Natural killer cell (primary cell): ENCODE measurements at regions not wholly inside any gene's neighbourhood (a gene's known extent, or its start where the extent isn't known, plus 50 kb on each side); places are given as distances from the start of the nearest gene placed in this dataset.

Experiments used
- ATAC-seq, 3 donors: fragments of 150-1000 bp in 2 of 3; fragments of 200-7000 bp in 1 of 3; cut with Tn5 transposase; 1 replicate in 1 of 3; 2 replicates in 2 of 3; pipeline ENCODE4 v1.10.0; 2021; ENCODE audit warnings: mild to moderate bottlenecking in 2 of 3, moderate library complexity in 2 of 3
- DNase-seq, 2 donors: peaks; one replicate each; pipeline versions ENCODE4 v3.0.0 to v3.0.0-alpha.2; 2013 to 2021; ENCODE audit warnings: mixed read lengths in 1 of 2
- H3K27ac ChIP-seq: one replicate; pipeline ENCODE4 v1.5.1; 2013; ENCODE audit warnings: mild to moderate bottlenecking, low read length
- H3K27me3 ChIP-seq: one replicate; pipeline ENCODE4 v1.6.1; 2013; ENCODE audit warnings: low read length; ENCODE audit not compliant: control insufficient read depth, insufficient read depth
- H3K36me3 ChIP-seq: one replicate; pipeline ENCODE4 v1.6.1; 2013; ENCODE audit warnings: low read length; ENCODE audit not compliant: control insufficient read depth, insufficient read depth
- H3K4me1 ChIP-seq: one replicate; pipeline ENCODE4 v1.6.1; 2013; ENCODE audit warnings: low read length; ENCODE audit not compliant: control insufficient read depth, insufficient read depth
- H3K4me3 ChIP-seq: one replicate; pipeline ENCODE4 v1.5.1; 2013; ENCODE audit warnings: low read length
- H3K9me3 ChIP-seq: one replicate; pipeline ENCODE4 v1.6.1; 2013; ENCODE audit warnings: low read length; ENCODE audit not compliant: control insufficient read depth, insufficient read depth
- H3K27ac Mint-ChIP-seq, 2 donors: one replicate each; pipeline ENCODE4 v1.8.0; 2022; ENCODE audit warnings: mild to moderate bottlenecking in 2 of 2, mixed read lengths in 2 of 2, moderate library complexity in 1 of 2
- H3K27me3 Mint-ChIP-seq, 2 donors: one replicate each; pipeline ENCODE4 v1.8.0; 2022; ENCODE audit warnings: low read depth in 2 of 2, mixed read lengths in 2 of 2
- H3K36me3 Mint-ChIP-seq: one replicate; pipeline ENCODE4 v1.8.0; 2022; ENCODE audit warnings: mixed read lengths
- H3K4me1 Mint-ChIP-seq, 2 donors: one replicate each; pipeline ENCODE4 v1.8.0; 2022; ENCODE audit warnings: mixed read lengths in 2 of 2
- H3K4me3 Mint-ChIP-seq: one replicate; pipeline ENCODE4 v1.8.0; 2022; ENCODE audit warnings: mild to moderate bottlenecking, moderate library complexity, mixed read lengths
- H3K9me3 Mint-ChIP-seq, 2 donors: one replicate each; pipeline ENCODE4 v1.8.0; 2022; ENCODE audit warnings: mixed read lengths in 2 of 2
- WGBS: methylation state at CpG from one replicate; pipeline ENCODE4 v1.1.7; 2013; ENCODE audit warnings: missing lambda C conversion rate; ENCODE audit not compliant: insufficient coverage; 5-methylcytosine and 5-hydroxymethylcytosine counted together
- intact Hi-C: fragments of 100-400 bp; cut with micrococcal nuclease; formaldehyde crosslinking; loops from one replicate; pipeline ENCODE4 v1.14.2; 2022
- TF ChIP-seq, protein P1 (sequence below): fragments of 200-600 bp; IDR thresholded peaks from one replicate; pipeline ENCODE4 v1.8.0; 2022; ENCODE audit warnings: antibody characterized with exemption

DNA sequence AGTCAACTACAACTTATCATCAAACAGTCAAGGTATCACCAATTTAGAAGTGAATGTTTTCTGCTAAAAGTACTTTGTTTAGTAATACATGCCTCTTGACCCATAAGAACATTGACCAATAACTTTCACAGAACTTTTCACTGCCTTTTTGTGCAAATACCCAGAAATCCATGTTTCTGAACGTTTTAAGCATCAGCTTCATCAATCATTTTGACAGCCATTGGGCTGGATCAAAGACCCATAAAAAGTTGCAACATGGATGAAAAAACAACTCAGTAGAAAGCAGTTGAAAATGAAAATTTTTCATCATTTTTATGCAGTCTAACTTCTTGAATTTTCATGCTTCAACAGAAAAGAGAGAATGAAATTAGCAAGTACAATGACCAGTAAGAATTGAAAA, 466.7 kb downstream of the TRAM1L1 start:
- Mint-ChIP-seq H3K27me3 (no peaks in the 10 kb centered on the region), H3K27ac (no peak overlapping the region), H3K36me3 (peaks cover 7% of the 10 kb centered on the region), H3K4me3 (no peak overlapping the region), H3K9me3 (peaks cover 10 to 12% of the 10 kb centered on the region in 2 donors), H3K4me1 (no peaks in the 10 kb centered on the region)
- intact Hi-C loops = no loop called here
- 14% methylated on average over 1 of the region's 1 CpG for WGBS
- no peaks in the 10 kb centered on the region for H3K36me3 ChIP-seq
- no peak overlapping the region for H3K27ac ChIP-seq
- no peak overlapping the region for H3K4me3 ChIP-seq
- no peaks in the 10 kb centered on the region for H3K27me3 ChIP-seq
- no peak for DNase-seq
- no peaks in the 10 kb centered on the region for H3K9me3 ChIP-seq
- no peak for ATAC-seq
- no peaks in the 10 kb centered on the region for H3K4me1 ChIP-seq
- TF ChIP-seq, protein P1, sequence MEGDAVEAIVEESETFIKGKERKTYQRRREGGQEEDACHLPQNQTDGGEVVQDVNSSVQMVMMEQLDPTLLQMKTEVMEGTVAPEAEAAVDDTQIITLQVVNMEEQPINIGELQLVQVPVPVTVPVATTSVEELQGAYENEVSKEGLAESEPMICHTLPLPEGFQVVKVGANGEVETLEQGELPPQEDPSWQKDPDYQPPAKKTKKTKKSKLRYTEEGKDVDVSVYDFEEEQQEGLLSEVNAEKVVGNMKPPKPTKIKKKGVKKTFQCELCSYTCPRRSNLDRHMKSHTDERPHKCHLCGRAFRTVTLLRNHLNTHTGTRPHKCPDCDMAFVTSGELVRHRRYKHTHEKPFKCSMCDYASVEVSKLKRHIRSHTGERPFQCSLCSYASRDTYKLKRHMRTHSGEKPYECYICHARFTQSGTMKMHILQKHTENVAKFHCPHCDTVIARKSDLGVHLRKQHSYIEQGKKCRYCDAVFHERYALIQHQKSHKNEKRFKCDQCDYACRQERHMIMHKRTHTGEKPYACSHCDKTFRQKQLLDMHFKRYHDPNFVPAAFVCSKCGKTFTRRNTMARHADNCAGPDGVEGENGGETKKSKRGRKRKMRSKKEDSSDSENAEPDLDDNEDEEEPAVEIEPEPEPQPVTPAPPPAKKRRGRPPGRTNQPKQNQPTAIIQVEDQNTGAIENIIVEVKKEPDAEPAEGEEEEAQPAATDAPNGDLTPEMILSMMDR = no peak

DNA sequence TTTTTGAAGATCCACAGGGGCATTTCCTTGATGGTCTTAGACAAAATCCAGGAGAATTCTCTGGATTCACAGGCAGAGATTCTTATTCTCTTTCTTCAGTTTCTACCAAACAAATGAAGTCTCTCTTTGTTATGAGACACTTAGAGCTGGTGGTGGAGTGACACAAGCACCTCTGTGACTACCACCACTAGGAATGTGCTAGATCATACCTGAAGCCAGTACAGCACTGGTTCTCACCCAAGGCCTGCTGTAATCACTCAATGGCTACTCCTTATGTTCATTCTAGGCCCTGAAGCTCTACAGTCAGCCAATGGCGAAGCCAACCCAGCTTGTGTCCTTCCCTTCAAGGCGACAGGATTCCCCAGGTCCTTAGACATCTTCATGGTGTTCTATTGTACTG, 482.3 kb downstream of the TRAM1L1 start:
- no peaks in the 10 kb centered on the region for H3K4me1 ChIP-seq
- no peaks in the 10 kb centered on the region for H3K36me3 ChIP-seq
- H3K27ac Mint-ChIP-seq = no peak overlapping the region
- H3K27me3 ChIP-seq = no peaks in the 10 kb centered on the region
- intact Hi-C loops = no loop called here
- no peaks in the 10 kb centered on the region for H3K4me1 Mint-ChIP-seq
- H3K4me3 Mint-ChIP-seq = no peak overlapping the region
- no peak overlapping the region for H3K27ac ChIP-seq
- H3K9me3 Mint-ChIP-seq = peaks cover 12 to 13% of the 10 kb centered on the region in 2 donors
- H3K36me3 Mint-ChIP-seq = no peaks in the 10 kb centered on the region
- WGBS = 42% methylated on average over 2 of the region's 2 CpGs
- H3K4me3 ChIP-seq = no peak overlapping the region
- no peak for DNase-seq
- peaks cover 14% of the 10 kb centered on the region for H3K9me3 ChIP-seq
- H3K27me3 Mint-ChIP-seq = no peaks in the 10 kb centered on the region
- no peak for ATAC-seq
- TF ChIP-seq, protein P1 = no peak

DNA sequence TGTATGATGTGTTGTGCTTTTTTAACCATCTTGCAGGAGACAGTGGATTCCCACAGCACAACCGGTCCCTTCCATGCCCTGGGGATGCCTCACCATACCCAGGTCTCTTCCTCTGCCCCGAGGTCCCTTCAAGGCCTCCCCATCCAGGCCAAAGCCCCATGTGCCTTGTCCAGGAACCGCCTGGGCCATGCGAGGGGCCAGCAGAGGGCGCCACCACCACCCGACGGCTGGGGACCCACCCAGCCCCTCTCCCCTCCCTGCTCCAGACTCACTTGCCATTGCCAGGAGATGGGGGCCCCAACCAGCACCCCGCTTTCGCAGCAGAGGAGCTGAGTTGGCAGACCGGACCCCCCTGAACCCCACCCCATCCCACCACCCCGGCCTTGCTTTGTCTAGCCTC, 485.5 kb downstream of the TRAM1L1 start:
- DNase-seq (no peak), ATAC-seq (no peak)
- Mint-ChIP-seq H3K4me1 (no peaks in the 10 kb centered on the region), H3K4me3 (no peak overlapping the region), H3K9me3 (peaks cover 11 to 12% of the 10 kb centered on the region in 2 donors), H3K27me3 (no peaks in the 10 kb centered on the region), H3K27ac (no peak overlapping the region), H3K36me3 (no peaks in the 10 kb centered on the region)
- Histone ChIP-seq H3K36me3 (no peaks in the 10 kb centered on the region), H3K4me1 (no peaks in the 10 kb centered on the region), H3K27me3 (no peaks in the 10 kb centered on the region), H3K27ac (no peak overlapping the region), H3K9me3 (peaks cover 16% of the 10 kb centered on the region), H3K4me3 (no peak overlapping the region)
- 95% methylated on average over 11 of the region's 11 CpGs for WGBS
- TF ChIP-seq, protein P1 = no peak
- intact Hi-C loops = no loop called here

DNA sequence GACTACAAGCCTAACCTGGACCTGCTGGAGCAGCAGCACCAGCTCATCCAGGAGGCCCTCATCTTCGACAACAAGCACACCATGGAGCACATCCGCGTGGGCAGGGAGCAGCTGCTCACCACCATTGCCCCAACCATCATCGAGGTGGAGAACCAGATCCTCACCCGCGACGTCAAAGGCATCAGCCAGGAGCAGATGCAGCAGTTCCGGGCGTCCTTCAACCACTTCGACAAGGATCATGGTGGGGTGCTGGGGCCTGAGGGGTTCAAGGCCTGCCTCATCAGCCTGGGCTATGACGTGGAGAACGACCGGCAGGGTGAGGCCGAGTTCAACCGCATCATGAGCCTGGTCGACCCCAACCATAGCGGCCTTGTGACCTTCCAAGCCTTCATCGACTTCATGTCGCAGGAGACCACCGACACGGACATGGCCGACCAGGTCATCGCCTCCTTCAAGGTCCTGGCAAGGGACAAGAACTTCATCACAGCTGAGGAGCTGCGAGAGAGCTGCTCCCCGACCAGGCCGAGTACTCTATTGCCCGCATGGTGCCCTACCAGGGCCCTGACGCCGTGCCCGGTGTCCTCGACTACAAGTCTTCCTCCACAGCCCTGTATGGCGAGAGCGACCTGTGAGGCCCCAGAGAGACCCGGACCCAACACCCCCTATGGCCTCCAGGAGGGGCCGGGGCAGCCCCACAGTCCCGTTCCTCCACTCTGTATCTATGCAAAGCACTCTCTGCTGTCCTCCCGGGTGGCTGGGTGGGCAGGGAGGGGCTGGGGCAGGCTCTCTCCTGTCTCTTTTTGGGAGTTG, 486.2 kb downstream of the TRAM1L1 start:
- intact Hi-C loops = no loop called here
- Histone ChIP-seq H3K4me1 (no peaks in the 10 kb centered on the region), H3K9me3 (peaks cover 16% of the 10 kb centered on the region), H3K36me3 (no peaks in the 10 kb centered on the region), H3K27me3 (no peaks in the 10 kb centered on the region), H3K4me3 (no peak overlapping the region), H3K27ac (no peak overlapping the region)
- H3K9me3 Mint-ChIP-seq = peaks cover 6 to 8% of the 10 kb centered on the region in 2 donors
- H3K27ac Mint-ChIP-seq = no peak overlapping the region
- no peaks in the 10 kb centered on the region for H3K36me3 Mint-ChIP-seq
- ATAC-seq (no peak), DNase-seq (no peak)
- TF ChIP-seq, protein P1 = no peak
- 97% methylated on average over 37 of the region's 37 CpGs for WGBS
- no peaks in the 10 kb centered on the region for H3K4me1 Mint-ChIP-seq
- H3K4me3 Mint-ChIP-seq = no peak overlapping the region
- no peaks in the 10 kb centered on the region for H3K27me3 Mint-ChIP-seq
